ENCODE measurements at regions not wholly inside any gene's neighbourhood (a gene's known extent, or its start where the extent isn't known, plus 50 kb on each side); places are given as distances from the start of the nearest gene placed in this dataset.

- WGBS (ENCODE audit: insufficient coverage, low coverage, missing lambda C conversion rate): 2% methylated on average over 7 of the region's 7 CpGs
- BruUV-seq (replicated peaks): no TSS peak
- intact Hi-C loops (cut with micrococcal nuclease) (no loop called here), in situ Hi-C loops (cut with MboI) (no loop called here)
- no peak for DNase-seq (ENCODE audit: extremely low read depth in 1 of 4, low spot score in 3 of 4)
- no peak overlapping the region for H3K27ac ChIP-seq (ENCODE audit: extremely low read depth, low read depth, low read length)
- no peak for FAIRE-seq
- H3K4me3 ChIP-seq: no peak overlapping the region
- H3K36me3 ChIP-seq (ENCODE audit: control insufficient read depth, insufficient read depth, low read length): no peaks in the 10 kb centered on the region
- no peaks in the 10 kb centered on the region for H3K27me3 ChIP-seq (ENCODE audit: control insufficient read depth in 2 of 2, insufficient read depth in 2 of 2, low read length in 2 of 2)
- no peak overlapping the region for H3K9ac ChIP-seq (ENCODE audit: insufficient read depth in 1 of 2, low read depth in 2 of 2, low read length in 2 of 2)
- ChIA-PET POLR2A (no interaction called here), CTCF (ENCODE audit: low intra/inter-chr PET ratio) (no interaction called here)
- H3K4me2 ChIP-seq (ENCODE audit: insufficient read depth, low read length): no peak overlapping the region
- no peaks in the 10 kb centered on the region for H3K4me1 ChIP-seq (replicated peaks in 1 of 2; ENCODE audit: control insufficient read depth in 2 of 2, insufficient read depth in 2 of 2, low read length in 2 of 2)
- H2AFZ ChIP-seq (ENCODE audit: low read depth, low read length): no peak overlapping the region
- no peaks in the 10 kb centered on the region for H4K20me1 ChIP-seq (replicated peaks; ENCODE audit: control insufficient read depth, insufficient read depth, low read length)
- no peaks in the 10 kb centered on the region for H3K9me1 ChIP-seq (ENCODE audit: control insufficient read depth, insufficient read depth, low read length)
- H3K79me2 ChIP-seq (ENCODE audit: control insufficient read depth, insufficient read depth, low read length): no peaks in the 10 kb centered on the region
- ATAC-seq: no peak
- H3K9me3 ChIP-seq (replicated peaks; ENCODE audit: control insufficient read depth, insufficient read depth, low read depth, low read length): no peaks in the 10 kb centered on the region
- TF ChIP-seq ZNF282 (CRISPR knock-in tag; IDR thresholded peaks at IDR 0.05) (no peak), SAFB (IDR thresholded peaks at IDR 0.05; ENCODE audit: borderline replicate concordance, low read depth, low read length) (no peak), E2F8 (IDR thresholded peaks at IDR 0.05; ENCODE audit: low read depth, partially characterized antibody) (no peak), RFX7 (CRISPR knock-in tag; IDR thresholded peaks at IDR 0.05) (no peak), ELF1 (tag; IDR thresholded peaks at IDR 0.05) (no peak), ATF2 (CRISPR knock-in tag; IDR thresholded peaks at IDR 0.05) (no peak), NCOR1 (IDR thresholded peaks at IDR 0.05) (no peak), MECOM (CRISPR knock-in tag; IDR thresholded peaks at IDR 0.05) (no peak), ZNF41 (CRISPR knock-in tag; conservative IDR thresholded peaks at IDR 0.05) (no peak), NR4A1 (CRISPR knock-in tag; IDR thresholded peaks at IDR 0.05) (no peak), NR4A1 (tag; IDR thresholded peaks at IDR 0.05) (no peak), NONO (IDR thresholded peaks at IDR 0.05; ENCODE audit: low read depth in 2 of 2, low read length in 1 of 2) (no peak), HMGN3 (IDR thresholded peaks at IDR 0.05; ENCODE audit: borderline replicate concordance, extremely low read depth, insufficient read length, low read depth, low read length) (no peak), ELF2 (CRISPR knock-in tag; IDR thresholded peaks at IDR 0.05) (no peak), TCFL5 (CRISPR knock-in tag; conservative IDR thresholded peaks at IDR 0.05) (no peak)
- TF ChIP-seq, protein P1, sequence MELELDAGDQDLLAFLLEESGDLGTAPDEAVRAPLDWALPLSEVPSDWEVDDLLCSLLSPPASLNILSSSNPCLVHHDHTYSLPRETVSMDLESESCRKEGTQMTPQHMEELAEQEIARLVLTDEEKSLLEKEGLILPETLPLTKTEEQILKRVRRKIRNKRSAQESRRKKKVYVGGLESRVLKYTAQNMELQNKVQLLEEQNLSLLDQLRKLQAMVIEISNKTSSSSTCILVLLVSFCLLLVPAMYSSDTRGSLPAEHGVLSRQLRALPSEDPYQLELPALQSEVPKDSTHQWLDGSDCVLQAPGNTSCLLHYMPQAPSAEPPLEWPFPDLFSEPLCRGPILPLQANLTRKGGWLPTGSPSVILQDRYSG (tag; conservative IDR thresholded peaks at IDR 0.05; ENCODE audit: low read depth): no peak
- TF ChIP-seq, protein P2, sequence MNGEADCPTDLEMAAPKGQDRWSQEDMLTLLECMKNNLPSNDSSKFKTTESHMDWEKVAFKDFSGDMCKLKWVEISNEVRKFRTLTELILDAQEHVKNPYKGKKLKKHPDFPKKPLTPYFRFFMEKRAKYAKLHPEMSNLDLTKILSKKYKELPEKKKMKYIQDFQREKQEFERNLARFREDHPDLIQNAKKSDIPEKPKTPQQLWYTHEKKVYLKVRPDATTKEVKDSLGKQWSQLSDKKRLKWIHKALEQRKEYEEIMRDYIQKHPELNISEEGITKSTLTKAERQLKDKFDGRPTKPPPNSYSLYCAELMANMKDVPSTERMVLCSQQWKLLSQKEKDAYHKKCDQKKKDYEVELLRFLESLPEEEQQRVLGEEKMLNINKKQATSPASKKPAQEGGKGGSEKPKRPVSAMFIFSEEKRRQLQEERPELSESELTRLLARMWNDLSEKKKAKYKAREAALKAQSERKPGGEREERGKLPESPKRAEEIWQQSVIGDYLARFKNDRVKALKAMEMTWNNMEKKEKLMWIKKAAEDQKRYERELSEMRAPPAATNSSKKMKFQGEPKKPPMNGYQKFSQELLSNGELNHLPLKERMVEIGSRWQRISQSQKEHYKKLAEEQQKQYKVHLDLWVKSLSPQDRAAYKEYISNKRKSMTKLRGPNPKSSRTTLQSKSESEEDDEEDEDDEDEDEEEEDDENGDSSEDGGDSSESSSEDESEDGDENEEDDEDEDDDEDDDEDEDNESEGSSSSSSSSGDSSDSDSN (IDR thresholded peaks at IDR 0.05; ENCODE audit: borderline replicate concordance in 1 of 2, low read depth in 2 of 2, low read length in 2 of 2): no peak
Measured at GRCh38 chr4:131547506-131547981, 1601.5 kb upstream of the PCDH10 start.
